ENCODE measurements at regions not wholly inside any gene's neighbourhood (a gene's known extent, or its start where the extent isn't known, plus 50 kb on each side); places are given as distances from the start of the nearest gene placed in this dataset.
"Not testable (repeated sequence)": the region's sequence is repeated elsewhere in the genome, so short reads cannot be mapped to it uniquely, and the experiment has no call there.

DNA sequence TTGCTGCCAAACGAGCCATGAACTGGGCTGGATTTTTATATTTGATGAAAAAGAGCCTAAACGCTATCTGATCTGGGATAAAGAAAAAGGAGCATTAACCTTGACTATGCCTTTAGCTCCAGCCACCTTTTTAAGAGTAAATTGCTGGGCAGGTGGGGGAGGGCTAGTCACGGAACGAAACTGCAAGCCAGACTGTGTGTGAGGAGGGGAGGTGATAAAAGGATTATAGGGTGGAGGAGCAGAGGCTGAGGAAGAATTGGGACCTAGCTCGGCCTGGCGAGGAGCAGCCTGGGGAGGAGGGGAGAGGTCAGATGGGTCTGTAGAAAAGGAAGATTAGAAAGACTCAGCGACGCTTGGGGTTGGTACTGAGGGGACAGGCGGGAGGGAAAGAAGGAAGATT lies 183.1 kb downstream of the CD83 start:
- TF ChIP-seq, protein P1, sequence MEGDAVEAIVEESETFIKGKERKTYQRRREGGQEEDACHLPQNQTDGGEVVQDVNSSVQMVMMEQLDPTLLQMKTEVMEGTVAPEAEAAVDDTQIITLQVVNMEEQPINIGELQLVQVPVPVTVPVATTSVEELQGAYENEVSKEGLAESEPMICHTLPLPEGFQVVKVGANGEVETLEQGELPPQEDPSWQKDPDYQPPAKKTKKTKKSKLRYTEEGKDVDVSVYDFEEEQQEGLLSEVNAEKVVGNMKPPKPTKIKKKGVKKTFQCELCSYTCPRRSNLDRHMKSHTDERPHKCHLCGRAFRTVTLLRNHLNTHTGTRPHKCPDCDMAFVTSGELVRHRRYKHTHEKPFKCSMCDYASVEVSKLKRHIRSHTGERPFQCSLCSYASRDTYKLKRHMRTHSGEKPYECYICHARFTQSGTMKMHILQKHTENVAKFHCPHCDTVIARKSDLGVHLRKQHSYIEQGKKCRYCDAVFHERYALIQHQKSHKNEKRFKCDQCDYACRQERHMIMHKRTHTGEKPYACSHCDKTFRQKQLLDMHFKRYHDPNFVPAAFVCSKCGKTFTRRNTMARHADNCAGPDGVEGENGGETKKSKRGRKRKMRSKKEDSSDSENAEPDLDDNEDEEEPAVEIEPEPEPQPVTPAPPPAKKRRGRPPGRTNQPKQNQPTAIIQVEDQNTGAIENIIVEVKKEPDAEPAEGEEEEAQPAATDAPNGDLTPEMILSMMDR (conservative IDR thresholded peaks at IDR 0.05 in 1 of 2, IDR thresholded peaks at IDR 0.05 in 1 of 2; ENCODE audit: low read depth in 1 of 2, low read length in 2 of 2): not testable (repeated sequence)
- not testable (repeated sequence) for TF ChIP-seq EZH2 (IDR thresholded peaks at IDR 0.05; ENCODE audit: low read length, missing control alignments)
